ENCODE measurements at regions not wholly inside any gene's neighbourhood (a gene's known extent, or its start where the extent isn't known, plus 50 kb on each side); places are given as distances from the start of the nearest gene placed in this dataset.
"Not testable (repeated sequence)": the region's sequence is repeated elsewhere in the genome, so short reads cannot be mapped to it uniquely, and the experiment has no call there.

DNA sequence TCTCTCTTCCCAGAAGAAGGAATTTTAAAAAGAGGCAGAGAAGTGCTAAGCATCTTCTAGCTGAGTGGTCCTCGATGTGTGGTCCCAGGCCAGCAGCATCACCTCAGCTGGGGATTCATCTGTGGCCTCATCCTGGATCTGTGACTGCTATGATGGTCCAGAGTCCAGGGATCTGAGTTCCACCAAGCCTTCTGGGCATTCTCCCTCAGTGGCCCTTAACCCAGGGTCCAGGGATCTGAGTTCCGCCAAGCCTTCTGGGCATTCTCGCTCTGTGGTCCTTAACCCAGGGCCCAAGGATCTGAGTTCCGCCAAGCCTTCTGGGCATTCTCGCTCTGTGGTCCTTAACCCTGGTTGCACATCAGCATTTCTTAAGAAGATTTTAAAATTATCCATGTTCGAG, 731.0 kb upstream of the TPTE start:
- H3K36me3 ChIP-seq; H3K4me3 ChIP-seq; H3K4me1 ChIP-seq; H3K9me3 ChIP-seq; FAIRE-seq; H3K27ac ChIP-seq; ATAC-seq; H3K27me3 ChIP-seq; intact Hi-C loops (cut with DNase I); DNase-seq: not testable (repeated sequence)
- 44 to 52% methylated on average over 6 of the region's 6 CpGs for WGBS, 2 donors

DNA sequence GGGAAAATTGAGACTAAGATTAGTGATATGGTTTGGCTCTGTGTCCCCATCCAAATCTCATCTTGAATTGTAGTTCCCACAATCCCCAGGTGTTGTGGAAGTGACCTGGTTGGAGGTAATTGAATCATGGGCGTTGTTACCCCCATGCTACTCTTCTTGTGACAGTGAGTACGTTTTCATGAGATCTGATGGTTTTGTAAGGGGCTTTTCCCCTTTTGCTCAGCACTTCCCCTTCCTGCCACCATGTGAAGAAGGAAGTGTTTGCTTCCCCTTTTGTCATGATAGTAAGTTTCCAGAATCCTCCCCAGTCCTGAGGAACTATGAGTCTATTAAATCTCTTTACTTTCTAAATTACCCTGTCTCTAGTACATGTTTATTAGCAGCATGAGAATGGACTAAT, 729.9 kb upstream of the TPTE start:
- H3K27ac ChIP-seq; DNase-seq; H3K27me3 ChIP-seq; H3K9me3 ChIP-seq; H3K4me3 ChIP-seq; ATAC-seq; H3K4me1 ChIP-seq; FAIRE-seq; H3K36me3 ChIP-seq; intact Hi-C loops (cut with DNase I): not testable (repeated sequence)
- WGBS, 2 donors: 15 to 17% methylated on average over 2 of the region's 2 CpGs

DNA sequence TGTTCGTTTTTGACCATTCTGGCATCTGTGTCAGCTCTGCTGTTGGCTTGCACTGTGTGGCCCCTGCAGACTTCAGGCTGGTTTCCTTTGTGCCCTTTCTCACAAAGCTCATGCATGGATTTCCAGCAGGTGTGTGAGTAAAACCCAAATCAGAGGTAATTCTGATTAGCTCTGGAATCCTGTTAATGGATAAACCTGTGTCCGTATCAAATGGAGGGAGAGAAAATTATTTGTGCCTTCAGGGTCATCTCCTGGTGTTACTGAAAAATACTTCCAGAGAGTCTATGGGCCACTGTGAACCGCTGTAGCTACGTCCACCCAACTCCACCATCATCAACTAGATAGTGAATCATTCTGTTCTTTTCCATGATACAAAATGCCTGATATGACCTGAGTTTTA, 726.1 kb upstream of the TPTE start:
- 27 to 29% methylated on average over 4 of the region's 4 CpGs for WGBS, 2 donors
- H3K27me3 ChIP-seq; intact Hi-C loops (cut with DNase I); H3K36me3 ChIP-seq; ATAC-seq; H3K9me3 ChIP-seq; DNase-seq; FAIRE-seq; H3K27ac ChIP-seq; H3K4me3 ChIP-seq; H3K4me1 ChIP-seq: not testable (repeated sequence)

DNA sequence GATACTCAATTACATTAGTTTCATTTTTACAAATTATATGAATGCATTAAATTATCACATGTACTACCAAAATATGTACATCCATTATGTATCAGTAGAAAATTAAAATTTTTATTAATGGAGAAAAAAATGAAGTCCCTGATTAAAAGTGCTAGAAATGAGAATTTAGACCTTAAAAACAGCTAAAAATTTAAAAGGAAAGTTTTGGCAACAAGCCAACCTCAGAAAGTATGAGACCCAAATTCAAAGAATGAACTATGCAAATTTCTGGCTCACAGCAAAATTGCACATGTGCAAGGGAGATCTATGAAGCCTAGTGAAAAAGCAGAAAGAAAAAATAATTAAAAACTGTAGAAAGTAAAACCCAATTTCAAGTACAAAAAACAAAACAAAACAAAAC, 725.1 kb upstream of the TPTE start:
- H3K27me3 ChIP-seq; H3K9me3 ChIP-seq; FAIRE-seq; H3K27ac ChIP-seq; ATAC-seq; intact Hi-C loops (cut with DNase I); H3K36me3 ChIP-seq; H3K4me1 ChIP-seq; DNase-seq; H3K4me3 ChIP-seq: not testable (repeated sequence)

DNA sequence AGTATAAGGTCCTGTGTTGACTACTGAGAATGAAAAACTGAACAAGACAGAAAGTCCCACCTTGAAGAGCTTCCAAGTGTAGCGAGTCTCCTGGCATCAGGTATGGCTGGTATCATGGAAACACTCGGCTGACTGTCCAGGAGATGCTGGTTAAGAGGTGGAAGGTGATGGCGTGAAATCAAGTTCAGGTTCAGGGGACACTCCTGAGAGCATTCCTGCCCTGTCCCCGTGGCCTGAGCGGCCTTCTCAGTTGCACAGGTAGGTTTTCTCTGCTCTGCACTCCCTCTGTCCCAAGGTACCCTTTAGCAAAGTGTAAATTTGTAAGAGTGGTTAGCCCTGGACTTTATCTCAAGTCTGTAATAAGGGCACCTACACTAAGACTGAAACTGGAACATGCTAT, 713.7 kb upstream of the TPTE start:
- intact Hi-C loops (cut with DNase I); H3K9me3 ChIP-seq: not testable (repeated sequence)
- WGBS, 2 donors: 36% methylated on average over 3 of the region's 5 CpGs

DNA sequence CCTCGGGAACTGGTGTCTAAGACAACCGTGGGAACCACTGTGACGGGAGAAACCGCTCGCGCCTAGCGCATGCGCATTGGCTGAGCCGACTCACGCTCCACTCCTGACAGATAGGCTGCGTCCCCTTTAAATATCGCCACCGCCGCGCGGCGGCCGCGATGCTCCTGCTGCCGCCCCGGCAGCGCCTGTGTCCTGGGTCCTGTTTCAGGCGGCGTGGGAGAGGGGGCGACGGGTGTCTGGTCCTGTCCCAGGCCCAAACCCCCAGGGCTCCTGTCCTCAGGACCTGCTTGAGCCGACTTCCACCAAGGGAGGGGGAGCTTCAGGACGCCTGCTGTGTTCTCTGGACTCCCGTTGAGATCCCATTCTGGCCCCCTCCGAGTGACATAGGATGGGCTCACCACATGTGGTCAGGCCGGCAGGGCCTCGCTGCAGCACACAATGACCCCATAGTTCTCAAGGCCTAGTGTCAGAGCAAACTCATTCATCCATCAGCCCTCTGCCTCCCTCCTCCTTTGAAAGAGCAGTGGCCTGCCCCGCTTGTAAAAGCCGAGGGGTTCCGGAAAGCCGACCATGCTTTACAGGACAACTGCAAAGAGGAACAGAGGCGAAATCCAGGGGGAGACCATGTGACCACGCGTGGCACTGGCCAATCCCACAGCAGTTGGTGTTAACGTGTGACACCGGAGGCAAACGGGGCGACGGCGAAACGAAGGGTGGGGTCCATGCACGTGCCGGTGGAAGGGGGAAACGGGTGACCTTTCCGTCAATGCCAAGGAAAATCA, 710.0 kb upstream of the TPTE start:
- not testable (repeated sequence) for H3K27me3 ChIP-seq, DNase-seq

More for the DNA sequence above, 713.7 kb upstream of the TPTE start:
- not testable (repeated sequence) for ATAC-seq, H3K27me3 ChIP-seq, H3K4me1 ChIP-seq, DNase-seq, H3K27ac ChIP-seq, H3K4me3 ChIP-seq, H3K36me3 ChIP-seq, FAIRE-seq

DNA sequence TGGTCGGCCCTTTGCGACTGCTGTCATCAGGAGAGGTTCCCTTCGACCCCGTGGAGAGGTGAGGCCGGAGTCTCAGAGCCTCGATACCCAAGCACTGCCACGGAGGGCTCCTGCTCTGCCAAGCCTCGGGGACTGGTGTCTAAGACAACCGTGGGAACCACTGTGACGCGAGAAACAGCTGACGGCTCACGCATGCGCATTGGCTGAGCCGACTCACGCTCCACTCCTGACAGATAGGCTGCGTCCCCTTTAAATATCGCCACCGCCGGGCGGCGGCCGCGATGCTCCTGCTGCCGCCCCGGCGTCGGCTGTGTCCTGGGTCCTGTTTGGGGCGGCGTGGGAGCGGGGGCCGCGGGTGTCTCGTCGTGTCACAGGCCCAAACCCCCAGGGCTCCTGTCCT, 708.9 kb upstream of the TPTE start:
- H3K4me1 ChIP-seq; DNase-seq; H3K4me3 ChIP-seq; H3K36me3 ChIP-seq; H3K27ac ChIP-seq; FAIRE-seq; ATAC-seq; H3K27me3 ChIP-seq; intact Hi-C loops (cut with DNase I); H3K9me3 ChIP-seq: not testable (repeated sequence)
- 76% methylated on average over 28 to 30 of the region's 35 CpGs for WGBS, 2 donors

More for the DNA sequence above, 710.0 kb upstream of the TPTE start:
- H3K9me3 ChIP-seq; H3K4me3 ChIP-seq; H3K27ac ChIP-seq; ATAC-seq; H3K36me3 ChIP-seq; H3K4me1 ChIP-seq; intact Hi-C loops (cut with DNase I); FAIRE-seq: not testable (repeated sequence)
- 69 to 79% methylated on average over 25 to 38 of the region's 50 CpGs for WGBS, 2 donors

DNA sequence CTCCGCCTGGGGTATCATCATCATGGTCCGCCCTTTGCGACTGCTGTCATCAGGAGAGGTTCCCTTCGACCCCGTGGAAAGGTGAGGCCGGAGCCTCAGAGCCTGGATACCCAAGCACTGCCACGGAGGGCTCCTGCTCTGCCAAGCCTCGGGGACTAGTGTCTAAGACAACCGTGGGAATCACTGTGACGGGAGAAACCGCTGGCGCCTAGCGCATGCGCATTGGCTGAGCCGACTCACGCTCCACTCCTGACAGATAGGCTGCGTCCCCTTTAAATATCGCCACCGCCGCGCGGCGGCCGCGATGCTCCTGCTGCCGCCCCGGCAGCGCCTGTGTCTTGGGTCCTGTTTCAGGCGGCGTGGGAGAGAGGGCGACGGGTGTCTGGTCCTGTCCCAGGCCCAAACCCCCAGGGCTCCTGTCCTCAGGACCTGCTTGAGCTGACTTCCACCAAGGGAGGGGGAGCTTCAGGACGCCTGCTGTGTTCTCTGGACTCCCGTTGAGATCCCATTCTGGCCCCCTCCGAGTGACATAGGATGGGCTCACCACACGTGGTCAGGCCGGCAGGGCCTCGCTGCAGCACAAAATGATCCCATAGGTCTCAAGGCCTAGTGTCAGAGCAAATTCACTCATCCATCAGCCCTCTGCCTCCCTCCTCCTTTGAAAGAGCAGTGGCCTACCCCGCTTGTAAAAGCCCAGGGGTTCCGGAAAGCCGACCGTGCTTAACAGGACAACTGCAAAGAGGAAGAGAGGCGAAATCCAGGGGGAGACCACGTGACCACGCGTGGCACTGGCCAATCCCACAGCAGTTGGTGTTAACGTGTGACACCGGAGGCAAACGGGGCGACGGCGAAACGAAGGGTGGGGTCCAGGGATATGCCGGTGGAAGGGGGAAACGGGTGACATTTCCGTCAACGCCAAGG, 707.2 kb upstream of the TPTE start:
- H3K4me1 ChIP-seq; H3K27me3 ChIP-seq; H3K4me3 ChIP-seq; H3K36me3 ChIP-seq; H3K9me3 ChIP-seq; DNase-seq; intact Hi-C loops (cut with DNase I); FAIRE-seq; ATAC-seq; H3K27ac ChIP-seq: not testable (repeated sequence)
- WGBS, 2 donors: 71 to 82% methylated on average over 22 to 38 of the region's 57 CpGs

DNA sequence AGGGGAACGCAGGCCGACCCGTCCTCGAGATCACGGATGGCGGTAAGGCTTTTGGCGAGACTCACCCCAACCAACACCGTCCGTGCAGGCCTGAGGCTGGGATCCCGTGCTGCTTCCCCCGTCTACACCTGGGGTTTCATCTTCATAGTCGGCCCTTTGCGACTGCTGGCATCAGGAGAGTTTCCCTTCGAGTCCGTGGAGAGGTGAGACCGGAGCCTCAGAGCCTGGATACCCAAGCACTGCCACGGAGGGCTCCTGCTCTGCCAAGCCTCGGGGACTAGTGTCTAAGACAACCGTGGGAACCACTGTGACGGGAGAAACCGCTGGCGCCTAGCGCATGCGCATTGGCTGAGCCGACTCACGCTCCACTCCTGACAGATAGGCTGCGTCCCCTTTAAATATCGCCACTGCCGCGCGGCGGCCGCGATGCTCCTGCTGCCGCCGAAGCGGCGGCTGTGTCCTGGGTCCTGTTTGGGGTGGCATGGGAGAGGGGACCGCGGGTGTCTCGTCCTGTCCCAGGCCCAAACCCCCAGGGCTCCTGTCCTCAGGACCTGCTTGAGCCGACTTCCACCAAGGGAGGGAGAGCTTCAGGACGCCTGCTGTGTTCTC, 706.1 kb upstream of the TPTE start:
- H3K27ac ChIP-seq; H3K27me3 ChIP-seq; DNase-seq; H3K36me3 ChIP-seq; H3K4me1 ChIP-seq; H3K4me3 ChIP-seq; intact Hi-C loops (cut with DNase I); H3K9me3 ChIP-seq; FAIRE-seq; ATAC-seq: not testable (repeated sequence)
- WGBS, 2 donors: 69 to 78% methylated on average over 20 to 26 of the region's 43 CpGs

DNA sequence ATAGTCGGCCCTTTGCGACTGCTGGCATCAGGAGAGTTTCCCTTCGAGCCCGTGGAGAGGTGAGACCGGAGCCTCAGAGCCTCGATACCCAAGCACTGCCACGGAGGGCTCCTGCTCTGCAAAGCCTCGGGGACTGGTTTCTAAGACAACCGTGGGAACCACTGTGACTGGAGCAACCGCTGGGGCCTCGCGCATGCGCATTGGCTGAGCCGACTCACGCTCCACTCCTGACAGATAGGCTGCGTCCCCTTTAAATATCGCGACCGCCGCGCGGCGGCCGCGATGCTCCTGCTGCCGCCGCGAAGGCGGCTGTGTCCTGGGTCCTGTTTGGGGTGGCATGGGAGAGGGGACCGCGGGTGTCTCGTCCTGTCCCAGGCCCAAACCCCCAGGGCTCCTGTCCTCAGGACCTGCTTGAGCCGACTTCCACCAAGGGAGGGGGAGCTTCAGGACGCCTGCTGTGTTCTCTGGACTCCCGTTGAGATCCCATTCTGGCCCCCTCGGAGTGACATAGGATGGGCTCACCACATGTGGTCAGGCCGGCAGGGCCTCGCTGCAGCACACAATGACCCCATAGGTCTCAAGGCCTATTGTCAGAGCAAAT, 704.5 kb upstream of the TPTE start:
- FAIRE-seq; H3K4me3 ChIP-seq; H3K27ac ChIP-seq; H3K27me3 ChIP-seq; H3K36me3 ChIP-seq; intact Hi-C loops (cut with DNase I); DNase-seq; H3K4me1 ChIP-seq; ATAC-seq; H3K9me3 ChIP-seq: not testable (repeated sequence)
- WGBS, 2 donors: 76 to 78% methylated on average over 14 to 22 of the region's 38 CpGs

DNA sequence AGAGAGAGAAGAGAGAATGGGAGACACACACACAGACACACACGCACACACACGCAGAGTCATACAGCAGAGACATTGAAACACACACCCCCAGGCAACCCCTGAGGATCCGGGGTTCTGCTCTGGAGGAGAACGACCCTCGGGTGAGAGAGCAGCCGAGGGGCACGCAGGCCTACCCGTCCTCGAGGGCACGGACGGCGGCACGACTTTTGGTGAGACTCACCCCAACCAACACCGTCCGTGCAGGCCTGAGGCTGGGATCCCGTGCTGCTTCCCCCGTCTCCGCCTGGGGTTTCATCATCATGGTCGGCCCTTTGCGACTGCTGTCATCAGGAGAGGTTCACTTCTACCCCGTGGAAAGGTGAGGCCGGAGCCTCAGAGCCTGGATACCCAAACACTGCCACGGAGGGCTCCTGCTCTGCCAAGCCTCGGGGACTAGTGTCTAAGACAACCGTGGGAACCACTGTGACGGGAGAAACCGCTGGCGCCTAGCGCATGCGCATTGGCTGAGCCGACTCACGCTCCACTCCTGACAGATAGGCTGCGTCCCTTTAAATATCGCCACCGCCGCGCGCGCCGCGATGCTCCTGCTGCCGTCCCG, 703.4 kb upstream of the TPTE start:
- H3K27me3 ChIP-seq; H3K27ac ChIP-seq; H3K4me3 ChIP-seq; H3K9me3 ChIP-seq; H3K36me3 ChIP-seq; H3K4me1 ChIP-seq; intact Hi-C loops (cut with DNase I); ATAC-seq; FAIRE-seq; DNase-seq: not testable (repeated sequence)
- WGBS, 2 donors: 71% methylated on average over 22 of the region's 43 CpGs; no CpG with 5 or more reads in 1 of the 2 donors
